Smooth muscle cell (in vitro differentiated cells): ENCODE measurements at regions not wholly inside any gene's neighbourhood (a gene's known extent, or its start where the extent isn't known, plus 50 kb on each side); places are given as distances from the start of the nearest gene placed in this dataset.
A peak's percentile ranks its signal among the peaks of the same experiment; 100 is the strongest.

Source experiments
- DNase-seq: peaks from one replicate; lab custom pipeline; 2025; ENCODE audit not compliant: unreplicated experiment; lab: John Stamatoyannopoulos, UW
- H2AFZ ChIP-seq: fragments of 200-600 bp; sonication (generic); 2 replicates; pipeline ENCODE4 v1.6.0; 2016; ENCODE audit warnings: antibody characterized with exemption, low read depth, mild to moderate bottlenecking
- H3F3A ChIP-seq: fragments of 200-600 bp; sonication (generic); 2 replicates; pipeline ENCODE4 v1.6.0; 2017; ENCODE audit warnings: antibody characterized with exemption, low read depth
- H3K27ac ChIP-seq: fragments of 200-600 bp; sonication (generic); 2 replicates; pipeline ENCODE4 v1.5.1; 2016; ENCODE audit warnings: low read depth, mild to moderate bottlenecking
- H3K27me3 ChIP-seq: fragments of 200-600 bp; sonication (generic); 2 replicates; pipeline ENCODE4 v1.6.1; 2016; ENCODE audit warnings: low read depth, mild to moderate bottlenecking
- H3K36me3 ChIP-seq: fragments of 200-600 bp; sonication (generic); 2 replicates; pipeline ENCODE4 v1.5.1; 2016; ENCODE audit warnings: low read depth
- H3K4me1 ChIP-seq: fragments of 200-600 bp; sonication (generic); 2 replicates; pipeline ENCODE4 v1.5.1; 2016; ENCODE audit warnings: low read depth
- H3K4me2 ChIP-seq: fragments of 200-600 bp; sonication (generic); 2 replicates; pipeline ENCODE4 v1.6.0; 2016; ENCODE audit warnings: mild to moderate bottlenecking
- H3K4me3 ChIP-seq: fragments of 200-600 bp; sonication (generic); 2 replicates; pipeline ENCODE4 v1.5.1; 2016; ENCODE audit warnings: mild to moderate bottlenecking
- H3K79me2 ChIP-seq: fragments of 200-600 bp; sonication (generic); 2 replicates; pipeline ENCODE4 v1.6.0; 2016; ENCODE audit warnings: low read depth, mild to moderate bottlenecking
- H3K9ac ChIP-seq: fragments of 200-600 bp; sonication (generic); 2 replicates; pipeline ENCODE4 v1.6.0; 2016; ENCODE audit warnings: low read depth
- H3K9me3 ChIP-seq: fragments of 200-600 bp; sonication (generic); replicated peaks from 2 replicates; pipeline ENCODE4 v1.5.1; 2016; ENCODE audit warnings: low read depth
- H4K20me1 ChIP-seq: fragments of 200-600 bp; sonication (generic); 2 replicates; pipeline ENCODE4 v1.6.0; 2016; ENCODE audit warnings: low read depth
- WGBS: methylation state at CpG from one replicate; pipeline ENCODE4 v1.1.7; 2016; ENCODE audit warnings: low lambda C conversion rate; 5-methylcytosine and 5-hydroxymethylcytosine counted together
- TF ChIP-seq, protein P1 (sequence below): fragments of 200-600 bp; sonication (generic); IDR thresholded peaks from 2 replicates; pipeline ENCODE4 v1.5.1; 2017; ENCODE audit warnings: borderline replicate concordance, mild to moderate bottlenecking, antibody characterized with exemption; ENCODE audit not compliant: insufficient read depth, poor library complexity, severe bottlenecking

GRCh38 chr1:56376188-56376984 is 203.0 kb downstream of the PLPP3 start:
- Histone ChIP-seq H3K9me3 (no peaks in the 10 kb centered on the region), H3K4me1 (peaks cover 33% of the 10 kb centered on the region), H2AFZ (no peak overlapping the region), H3K79me2 (no peaks in the 10 kb centered on the region), H3F3A (peaks cover 7% of the 10 kb centered on the region), H3K9ac (no peak overlapping the region), H3K4me2 (peak overlapping the region; percentile 1), H3K27ac (no peak overlapping the region), H4K20me1 (no peaks in the 10 kb centered on the region), H3K4me3 (no peak overlapping the region), H3K36me3 (no peaks in the 10 kb centered on the region), H3K27me3 (peaks cover 5% of the 10 kb centered on the region)
- no peak for DNase-seq
- WGBS, result 18% methylated on average over 7 of the region's 7 CpGs
- TF ChIP-seq, protein P1, sequence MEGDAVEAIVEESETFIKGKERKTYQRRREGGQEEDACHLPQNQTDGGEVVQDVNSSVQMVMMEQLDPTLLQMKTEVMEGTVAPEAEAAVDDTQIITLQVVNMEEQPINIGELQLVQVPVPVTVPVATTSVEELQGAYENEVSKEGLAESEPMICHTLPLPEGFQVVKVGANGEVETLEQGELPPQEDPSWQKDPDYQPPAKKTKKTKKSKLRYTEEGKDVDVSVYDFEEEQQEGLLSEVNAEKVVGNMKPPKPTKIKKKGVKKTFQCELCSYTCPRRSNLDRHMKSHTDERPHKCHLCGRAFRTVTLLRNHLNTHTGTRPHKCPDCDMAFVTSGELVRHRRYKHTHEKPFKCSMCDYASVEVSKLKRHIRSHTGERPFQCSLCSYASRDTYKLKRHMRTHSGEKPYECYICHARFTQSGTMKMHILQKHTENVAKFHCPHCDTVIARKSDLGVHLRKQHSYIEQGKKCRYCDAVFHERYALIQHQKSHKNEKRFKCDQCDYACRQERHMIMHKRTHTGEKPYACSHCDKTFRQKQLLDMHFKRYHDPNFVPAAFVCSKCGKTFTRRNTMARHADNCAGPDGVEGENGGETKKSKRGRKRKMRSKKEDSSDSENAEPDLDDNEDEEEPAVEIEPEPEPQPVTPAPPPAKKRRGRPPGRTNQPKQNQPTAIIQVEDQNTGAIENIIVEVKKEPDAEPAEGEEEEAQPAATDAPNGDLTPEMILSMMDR, result no peak

DNA sequence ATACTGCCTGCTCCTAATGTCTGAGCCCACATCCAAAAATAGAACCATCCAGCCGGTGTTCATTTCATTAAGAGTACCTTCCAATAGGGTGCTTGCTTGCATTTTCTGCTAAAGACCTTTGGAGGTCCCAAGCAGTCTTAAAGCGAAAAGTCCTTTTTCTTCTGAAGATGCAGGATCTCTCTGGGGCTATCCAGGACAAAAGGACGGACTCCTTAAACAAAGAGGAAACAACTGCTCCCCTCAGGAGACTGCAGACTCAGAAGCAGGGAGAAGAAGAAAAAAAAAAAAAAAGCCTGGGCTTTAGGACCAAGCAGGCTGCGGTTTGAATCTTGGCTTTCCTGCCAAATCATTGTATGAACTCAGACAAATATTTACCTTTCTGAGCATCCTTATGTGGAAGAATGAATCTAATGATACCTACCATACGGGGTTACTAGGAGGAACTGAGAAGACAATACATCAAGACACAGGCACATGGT is 204.0 kb downstream of the PLPP3 start:
- Histone ChIP-seq H3K4me1 (peaks cover 33% of the 10 kb centered on the region), H3K4me2 (no peak overlapping the region), H3K27ac (no peak overlapping the region), H3K79me2 (no peaks in the 10 kb centered on the region), H4K20me1 (no peaks in the 10 kb centered on the region), H3K9me3 (no peaks in the 10 kb centered on the region), H3K36me3 (no peaks in the 10 kb centered on the region), H3K9ac (no peak overlapping the region), H2AFZ (no peak overlapping the region), H3K27me3 (peaks cover 5% of the 10 kb centered on the region), H3K4me3 (no peak overlapping the region), H3F3A (peaks cover 7% of the 10 kb centered on the region)
- TF ChIP-seq, protein P1, result no peak
- 60% methylated on average over 5 of the region's 5 CpGs for WGBS
- no peak for DNase-seq

DNA sequence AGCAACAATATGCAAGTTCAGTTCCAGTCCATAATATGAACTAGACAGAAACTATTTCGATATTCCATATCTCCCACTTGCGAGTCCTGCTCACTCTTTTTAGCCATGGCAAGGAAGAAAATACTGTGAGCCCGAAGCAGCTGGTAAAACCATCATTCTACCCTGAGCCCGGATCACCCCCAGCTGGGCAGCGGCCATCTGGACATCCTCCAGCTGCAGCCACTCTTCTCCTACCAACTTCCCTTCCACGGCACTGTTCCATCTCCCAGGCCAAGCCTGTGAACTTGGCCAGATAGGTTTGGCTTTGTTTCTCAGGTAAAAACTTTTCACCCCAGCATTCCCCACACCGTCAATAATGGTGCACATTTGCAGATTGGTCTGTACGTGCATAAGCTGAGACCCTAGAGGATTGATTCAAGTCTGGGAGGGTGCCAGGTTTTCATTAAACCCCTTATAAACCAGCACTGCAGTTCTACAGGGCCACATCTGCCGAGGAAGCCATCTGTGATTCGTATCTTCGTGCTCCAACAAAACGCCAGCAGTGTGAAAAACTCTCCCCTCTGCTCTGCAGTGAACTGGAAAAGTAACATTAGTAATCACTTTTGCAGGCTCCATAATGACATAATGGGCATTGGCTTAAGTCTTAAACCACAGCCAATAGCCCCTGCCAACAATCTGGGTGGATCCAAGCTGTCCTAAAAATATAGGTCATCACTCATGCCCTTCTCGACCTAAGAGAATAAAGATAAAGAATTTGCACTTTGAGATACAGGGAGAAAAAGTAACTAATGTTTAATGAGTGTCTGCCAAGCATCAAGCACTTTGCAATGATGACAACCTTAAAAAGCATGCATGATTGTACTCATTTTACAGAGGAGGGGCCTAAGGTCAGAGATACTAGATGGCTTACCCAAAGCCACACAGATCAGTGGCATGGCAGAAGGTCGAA is 205.1 kb downstream of the PLPP3 start:
- no peaks in the 10 kb centered on the region for H3K36me3 ChIP-seq
- TF ChIP-seq, protein P1, result no peak
- H3K4me1 ChIP-seq, result peaks cover 33% of the 10 kb centered on the region
- 46% methylated on average over 14 of the region's 14 CpGs for WGBS
- no peak overlapping the region for H3K27ac ChIP-seq
- peaks cover 7% of the 10 kb centered on the region for H3F3A ChIP-seq
- peaks cover 4% of the 10 kb centered on the region for H3K27me3 ChIP-seq
- no peak overlapping the region for H3K4me3 ChIP-seq
- H3K79me2 ChIP-seq, result no peaks in the 10 kb centered on the region
- no peak overlapping the region for H3K9ac ChIP-seq
- DNase-seq, result no peak
- H4K20me1 ChIP-seq, result no peaks in the 10 kb centered on the region
- no peak overlapping the region for H2AFZ ChIP-seq
- H3K4me2 ChIP-seq, result peak overlapping the region; percentile 22
- no peaks in the 10 kb centered on the region for H3K9me3 ChIP-seq
